ENCODE measurements at regions not wholly inside any gene's neighbourhood (a gene's known extent, or its start where the extent isn't known, plus 50 kb on each side); places are given as distances from the start of the nearest gene placed in this dataset.

GRCh38 chr5:57956636-57957035 is 474.0 kb upstream of the ACTBL2 start:
- intact Hi-C loops (cut with micrococcal nuclease), result no loop called here
- peaks cover 2% of the 10 kb centered on the region for H3K9me3 ChIP-seq (replicated peaks)
- H3K27me3 ChIP-seq (ENCODE audit: low read depth), result no peaks in the 10 kb centered on the region
- no peak overlapping the region for H3K4me3 ChIP-seq
- TF ChIP-seq CTCF (IDR thresholded peaks at IDR 0.05; ENCODE audit: borderline replicate concordance), result no peak
- DNase-seq, result no peak
- no peaks in the 10 kb centered on the region for H3K36me3 ChIP-seq
- H3K4me1 ChIP-seq, result peaks cover 5% of the 10 kb centered on the region
- no peak overlapping the region for H3K27ac ChIP-seq (replicated peaks)

- Histone ChIP-seq H3K9me3 (replicated peaks) (no peaks in the 10 kb centered on the region), H3K27ac (replicated peaks) (no peak overlapping the region), H3K36me3 (no peaks in the 10 kb centered on the region), H3K27me3 (ENCODE audit: low read depth) (no peaks in the 10 kb centered on the region), H3K4me1 (peaks cover 5% of the 10 kb centered on the region), H3K4me3 (no peak overlapping the region)
- intact Hi-C loops (cut with micrococcal nuclease), result no loop called here
- no peak for DNase-seq
- no peak for TF ChIP-seq CTCF (IDR thresholded peaks at IDR 0.05; ENCODE audit: borderline replicate concordance)
Observed at GRCh38 chr5:57955511-57955910, 472.9 kb upstream of the ACTBL2 start.

GRCh38 chr5:57953792-57954191 is 471.2 kb upstream of the ACTBL2 start:
- Histone ChIP-seq H3K4me1 (peaks cover 5% of the 10 kb centered on the region), H3K36me3 (no peaks in the 10 kb centered on the region), H3K27me3 (ENCODE audit: low read depth) (no peaks in the 10 kb centered on the region), H3K27ac (replicated peaks) (no peak overlapping the region), H3K4me3 (no peak overlapping the region), H3K9me3 (replicated peaks) (no peaks in the 10 kb centered on the region)
- TF ChIP-seq CTCF (IDR thresholded peaks at IDR 0.05; ENCODE audit: borderline replicate concordance), result no peak
- intact Hi-C loops (cut with micrococcal nuclease), result no loop called here
- DNase-seq, result no peak

GRCh38 chr5:57950616-57951228 is 468.1 kb upstream of the ACTBL2 start:
- Histone ChIP-seq H3K4me1 (peaks cover 5% of the 10 kb centered on the region), H3K9me3 (replicated peaks) (no peaks in the 10 kb centered on the region), H3K27ac (replicated peaks) (no peak overlapping the region), H3K4me3 (no peak overlapping the region), H3K27me3 (ENCODE audit: low read depth) (no peaks in the 10 kb centered on the region), H3K36me3 (no peaks in the 10 kb centered on the region)
- no peak for TF ChIP-seq CTCF (IDR thresholded peaks at IDR 0.05; ENCODE audit: borderline replicate concordance)
- DNase-seq, result no peak
- intact Hi-C loops (cut with micrococcal nuclease), result no loop called here

- Histone ChIP-seq H3K27ac (replicated peaks) (no peak overlapping the region), H3K4me1 (no peaks in the 10 kb centered on the region), H3K4me3 (no peak overlapping the region), H3K27me3 (ENCODE audit: low read depth) (no peaks in the 10 kb centered on the region), H3K36me3 (no peaks in the 10 kb centered on the region), H3K9me3 (replicated peaks) (peaks cover 5% of the 10 kb centered on the region)
- no peak for TF ChIP-seq CTCF (IDR thresholded peaks at IDR 0.05; ENCODE audit: borderline replicate concordance)
- intact Hi-C loops (cut with micrococcal nuclease), result no loop called here
- no peak for DNase-seq
Observed at GRCh38 chr5:57948091-57948490, 465.5 kb upstream of the ACTBL2 start.
